PC-9 (cell line): ENCODE measurements at regions not wholly inside any gene's neighbourhood (a gene's known extent, or its start where the extent isn't known, plus 50 kb on each side); places are given as distances from the start of the nearest gene placed in this dataset.

Experiments
- BruUV-seq: library from RNA; stranded (reverse); fragments of 400-500 nt; replicated peaks from 2 replicates; lab custom pipeline; 2021; lab: Mats Ljungman, UMichigan
- CTCF ChIA-PET: fragments of 300-600 bp; sonication (Branson Sonifier 250); formaldehyde crosslinking; loops from one replicate; lab custom pipeline; 2022; ENCODE audit warnings: antibody characterized with exemption; lab: Charles Lee
- POLR2A ChIA-PET: fragments of 300-600 bp; sonication (Branson Sonifier 250); formaldehyde crosslinking; loops from one replicate; lab custom pipeline; 2022; ENCODE audit warnings: antibody characterized with exemption; ENCODE audit not compliant: unreplicated experiment; lab: Charles Lee
- DNase-seq, 2 experiments: peaks; one replicate each; pipeline versions ENCODE4 v3.0.0 to v3.0.0-alpha.2; 2015 to 2022; ENCODE audit warnings: mixed read lengths in 1 of 2
- H2AFZ ChIP-seq: fragments of 200-600 bp; sonication (generic); 2 replicates; pipeline ENCODE4 v1.8.1; 2017; ENCODE audit warnings: antibody characterized with exemption
- H3F3A ChIP-seq: fragments of 200-600 bp; sonication (generic); 2 replicates; pipeline ENCODE4 v1.8.1; 2017; ENCODE audit warnings: antibody characterized with exemption, mild to moderate bottlenecking, low read depth; ENCODE audit not compliant: insufficient read depth
- H3K27ac ChIP-seq: fragments of 200-600 bp; sonication (generic); 2 replicates; pipeline ENCODE4 v1.6.1; 2016; ENCODE audit warnings: mixed run types
- H3K27me3 ChIP-seq: fragments of 200-600 bp; sonication (generic); 2 replicates; pipeline ENCODE4 v1.6.1; 2016; ENCODE audit warnings: low read depth, mixed run types; ENCODE audit not compliant: insufficient read depth
- H3K36me3 ChIP-seq: fragments of 200-600 bp; sonication (generic); 2 replicates; pipeline ENCODE4 v1.6.1; 2016; ENCODE audit warnings: low read depth, mixed run types
- H3K4me1 ChIP-seq: fragments of 200-600 bp; sonication (generic); replicated peaks from 2 replicates; pipeline ENCODE4 v1.6.1; 2016; ENCODE audit warnings: mixed run types; ENCODE audit not compliant: insufficient read depth
- H3K4me2 ChIP-seq: fragments of 200-600 bp; sonication (generic); 2 replicates; pipeline ENCODE4 v1.6.1; 2017; ENCODE audit warnings: mixed run types
- H3K4me3 ChIP-seq: fragments of 200-600 bp; sonication (generic); 2 replicates; pipeline ENCODE4 v1.6.1; 2016; ENCODE audit warnings: mixed run types
- H3K79me2 ChIP-seq: fragments of 200-600 bp; sonication (generic); 2 replicates; pipeline ENCODE4 v1.6.1; 2017; ENCODE audit warnings: low read depth, mixed run types
- H3K9me2 ChIP-seq: fragments of 200-600 bp; sonication (generic); 2 replicates; pipeline ENCODE4 v1.8.1; 2017; ENCODE audit warnings: mild to moderate bottlenecking; ENCODE audit not compliant: insufficient read depth
- H3K9me3 ChIP-seq: fragments of 200-600 bp; sonication (generic); 2 replicates; pipeline ENCODE4 v1.8.1; 2016; ENCODE audit warnings: low read depth; ENCODE audit not compliant: insufficient read depth
- H4K20me1 ChIP-seq: fragments of 200-600 bp; sonication (generic); 2 replicates; pipeline ENCODE4 v1.8.1; 2017; ENCODE audit not compliant: insufficient read depth
- EZH2 ChIP-seq: fragments of 200-600 bp; sonication (generic); IDR thresholded peaks from 2 replicates; pipeline ENCODE4 v1.8.0; 2017; ENCODE audit warnings: antibody characterized with exemption, low read depth
- intact Hi-C: fragments of 100-400 bp; cut with micrococcal nuclease; formaldehyde crosslinking; loops from one replicate; pipeline ENCODE4 v1.10.0; 2022; ENCODE audit not compliant: unreplicated experiment
- TF ChIP-seq, protein P1 (sequence below): fragments of 200-600 bp; sonication (generic); conservative IDR thresholded peaks from 2 replicates; pipeline ENCODE4 v1.6.1; 2017; ENCODE audit warnings: mixed run types, antibody characterized with exemption, mild to moderate bottlenecking, moderate library complexity

DNA sequence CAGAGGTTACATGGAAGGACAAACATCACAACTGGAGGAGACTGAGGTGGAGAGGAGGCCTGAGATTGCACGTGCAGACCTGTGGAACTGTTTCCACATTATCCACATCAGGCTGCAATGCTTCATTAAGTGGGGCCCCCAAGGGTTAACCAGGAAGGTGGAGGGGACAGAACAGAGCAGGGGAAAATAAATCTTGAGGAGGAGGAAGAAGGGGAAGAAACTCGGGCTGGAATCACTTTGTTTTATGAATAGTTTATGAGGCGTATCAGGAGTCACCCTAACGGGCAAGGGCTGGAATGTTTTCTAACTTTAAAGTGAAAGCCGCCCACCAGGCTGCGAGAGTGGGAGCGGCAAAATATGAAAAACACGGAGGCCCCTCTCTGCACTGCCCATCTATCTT, 154.9 kb downstream of the WNT5A start:
- ChIA-PET POLR2A (no interaction called here), CTCF (no interaction called here)
- no peak overlapping the region for H2AFZ ChIP-seq

DNA sequence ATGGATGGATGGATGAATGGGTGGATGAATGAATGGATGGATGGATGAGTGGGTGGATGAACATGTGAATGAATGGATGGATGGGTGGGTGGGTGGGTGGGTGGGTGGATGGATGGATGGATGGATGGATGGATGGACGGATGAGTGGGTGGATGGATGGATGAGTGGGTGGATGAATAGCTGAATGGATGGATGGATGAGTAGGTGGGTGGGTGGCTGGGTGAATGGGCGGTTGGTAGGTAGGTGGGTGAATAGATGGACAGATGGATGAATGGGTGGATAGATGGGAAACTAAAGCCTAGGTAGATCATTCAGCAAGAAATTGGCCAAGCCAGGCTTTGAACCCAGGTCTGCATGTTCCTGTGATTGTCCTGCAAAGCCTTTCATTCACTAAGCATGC, 155.6 kb downstream of the WNT5A start:
- H3K27ac ChIP-seq: no peak overlapping the region
- no peaks in the 10 kb centered on the region for H4K20me1 ChIP-seq
- intact Hi-C loops: loop anchor here (5.0 kb wide), 1 partner anchor 459 kb away; no protein-coding TSS in a partner anchor
- no peaks in the 10 kb centered on the region for H3K36me3 ChIP-seq
- POLR2A ChIA-PET: no interaction called here
- no peak overlapping the region for H3K4me3 ChIP-seq
- no peaks in the 10 kb centered on the region for H3K27me3 ChIP-seq
- H2AFZ ChIP-seq: no peak overlapping the region
- CTCF ChIA-PET: no interaction called here
- H3K9me3 ChIP-seq: no peaks in the 10 kb centered on the region
- DNase-seq: no peak
- no TSS peak for BruUV-seq
- H3K4me1 ChIP-seq: peaks cover 19% of the 10 kb centered on the region
- H3K4me2 ChIP-seq: no peak overlapping the region
- H3F3A ChIP-seq: peaks cover 11% of the 10 kb centered on the region; the same call in 1 of the 2 replicates
- H3K9me2 ChIP-seq: no peaks in the 10 kb centered on the region
- no peak for TF ChIP-seq EZH2
- TF ChIP-seq, protein P1, sequence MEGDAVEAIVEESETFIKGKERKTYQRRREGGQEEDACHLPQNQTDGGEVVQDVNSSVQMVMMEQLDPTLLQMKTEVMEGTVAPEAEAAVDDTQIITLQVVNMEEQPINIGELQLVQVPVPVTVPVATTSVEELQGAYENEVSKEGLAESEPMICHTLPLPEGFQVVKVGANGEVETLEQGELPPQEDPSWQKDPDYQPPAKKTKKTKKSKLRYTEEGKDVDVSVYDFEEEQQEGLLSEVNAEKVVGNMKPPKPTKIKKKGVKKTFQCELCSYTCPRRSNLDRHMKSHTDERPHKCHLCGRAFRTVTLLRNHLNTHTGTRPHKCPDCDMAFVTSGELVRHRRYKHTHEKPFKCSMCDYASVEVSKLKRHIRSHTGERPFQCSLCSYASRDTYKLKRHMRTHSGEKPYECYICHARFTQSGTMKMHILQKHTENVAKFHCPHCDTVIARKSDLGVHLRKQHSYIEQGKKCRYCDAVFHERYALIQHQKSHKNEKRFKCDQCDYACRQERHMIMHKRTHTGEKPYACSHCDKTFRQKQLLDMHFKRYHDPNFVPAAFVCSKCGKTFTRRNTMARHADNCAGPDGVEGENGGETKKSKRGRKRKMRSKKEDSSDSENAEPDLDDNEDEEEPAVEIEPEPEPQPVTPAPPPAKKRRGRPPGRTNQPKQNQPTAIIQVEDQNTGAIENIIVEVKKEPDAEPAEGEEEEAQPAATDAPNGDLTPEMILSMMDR: no peak
- no peaks in the 10 kb centered on the region for H3K79me2 ChIP-seq

More for the DNA sequence above, 154.9 kb downstream of the WNT5A start:
- H3F3A ChIP-seq: peaks cover 11% of the 10 kb centered on the region; the same call in 1 of the 2 replicates
- H3K9me2 ChIP-seq: no peaks in the 10 kb centered on the region
- H3K9me3 ChIP-seq: no peaks in the 10 kb centered on the region
- BruUV-seq: no TSS peak
- no peaks in the 10 kb centered on the region for H3K27me3 ChIP-seq
- H3K4me3 ChIP-seq: no peak overlapping the region
- no peak overlapping the region for H3K4me2 ChIP-seq
- no peaks in the 10 kb centered on the region for H3K36me3 ChIP-seq
- H3K4me1 ChIP-seq: peaks cover 19% of the 10 kb centered on the region
- no peak for TF ChIP-seq EZH2
- TF ChIP-seq, protein P1: no peak
- H3K79me2 ChIP-seq: no peaks in the 10 kb centered on the region
- intact Hi-C loops: loop anchor here (5.0 kb wide), 1 partner anchor 460 kb away; no protein-coding TSS in a partner anchor
- no peak for DNase-seq
- no peaks in the 10 kb centered on the region for H4K20me1 ChIP-seq
- H3K27ac ChIP-seq: no peak overlapping the region

DNA sequence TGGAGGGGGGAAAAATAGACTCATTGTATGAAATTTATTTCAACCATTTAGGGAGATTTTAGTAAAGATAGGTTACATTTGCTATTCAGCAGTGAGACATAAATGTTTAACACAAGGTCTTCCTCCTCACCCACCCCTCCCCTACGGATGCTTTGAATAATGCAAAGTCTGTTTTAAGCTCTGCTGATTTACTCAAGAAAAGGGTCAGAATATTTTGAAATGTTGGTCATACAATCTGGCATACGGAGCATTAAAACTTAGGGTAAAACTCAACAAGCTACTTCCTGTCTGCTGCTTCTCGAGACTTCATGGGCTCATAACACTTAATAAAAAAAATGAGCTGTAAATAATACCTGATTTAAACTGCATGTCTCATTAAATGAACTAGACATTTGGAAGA, 156.3 kb downstream of the WNT5A start:
- POLR2A ChIA-PET: interaction anchor here (0.5 to 0.7 kb wide), 5 partner anchors 32 to 475 kb away, joined by 3 to 14 read pairs (median 4); no protein-coding TSS in a partner anchor
- Histone ChIP-seq H3K4me2 (peak overlapping the region; percentile 63), H3K36me3 (no peaks in the 10 kb centered on the region), H3K9me3 (peaks cover 6% of the 10 kb centered on the region), H2AFZ (no peak overlapping the region), H3K4me3 (no peak overlapping the region), H3K27ac (peak overlapping the region; percentile 53), H3K4me1 (peaks cover 19% of the 10 kb centered on the region), H3K79me2 (no peaks in the 10 kb centered on the region), H4K20me1 (no peaks in the 10 kb centered on the region), H3K9me2 (no peaks in the 10 kb centered on the region), H3F3A (peaks cover 11% of the 10 kb centered on the region; the same call in 1 of the 2 replicates), H3K27me3 (no peaks in the 10 kb centered on the region)
- intact Hi-C loops: loop anchor here (1.0 to 5.0 kb wide), 5 partner anchors 34 to 458 kb away; no protein-coding TSS in a partner anchor
- CTCF ChIA-PET: interaction anchor here (0.6 to 1.0 kb wide), 2 partner anchors 78 to 1392 kb away, joined by 3 to 7 read pairs; no protein-coding TSS in a partner anchor
- no TSS peak for BruUV-seq
- TF ChIP-seq EZH2: no peak
- TF ChIP-seq, protein P1: no peak
- DNase-seq: peak in 1 of 2 experiments; percentile 5
